Panc1 (cell line): ENCODE measurements at regions not wholly inside any gene's neighbourhood (a gene's known extent, or its start where the extent isn't known, plus 50 kb on each side); places are given as distances from the start of the nearest gene placed in this dataset.

ENCODE experiments used
- POLR2AphosphoS5 ChIP-seq: IDR thresholded peaks from 2 replicates; pipeline ENCODE4 v1.6.1; 2012; ENCODE audit warnings: mild to moderate bottlenecking, low read depth, low read length, moderate library complexity
- TCF7L2 ChIP-seq: IDR thresholded peaks from 2 replicates; pipeline ENCODE4 v1.6.1; 2011; ENCODE audit warnings: mild to moderate bottlenecking, low read depth, low read length, inconsistent platforms
- TF ChIP-seq, protein P1 (sequence below): fragments of 450-650 bp; IDR thresholded peaks from 2 replicates; pipeline ENCODE4 v1.5.1; 2017; ENCODE audit warnings: mild to moderate bottlenecking
- TF ChIP-seq, protein P2 (sequence below), 2 experiments: IDR thresholded peaks; 2 replicates each; pipeline ENCODE4 v1.6.1; 2011 to 2012; ENCODE audit warnings: low read depth in 2 of 2, control low read depth in 1 of 2, low read length in 1 of 2, mild to moderate bottlenecking in 1 of 2, moderate library complexity in 1 of 2; ENCODE audit not compliant: insufficient read depth in 1 of 2

DNA sequence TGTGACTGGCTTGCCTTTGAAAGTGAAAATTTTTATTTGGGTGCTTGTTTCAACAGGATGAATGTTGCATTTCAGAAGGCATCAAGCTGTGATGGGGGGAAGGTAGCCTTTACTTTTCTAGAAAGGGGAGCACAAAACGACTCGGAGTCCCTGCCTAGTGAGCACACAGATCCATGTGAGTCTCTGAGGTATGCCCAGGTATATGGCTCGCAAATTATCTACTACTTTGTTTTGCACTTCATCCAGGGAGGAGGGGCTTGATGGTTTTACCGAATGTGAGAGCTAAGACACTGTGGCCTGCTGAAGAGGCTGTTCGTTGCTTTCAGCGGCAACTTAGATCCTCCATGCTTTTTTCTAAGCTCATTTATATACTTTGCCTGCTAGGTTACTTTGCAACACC is 537.7 kb upstream of the PTBP2 start:
- TF ChIP-seq, protein P1, sequence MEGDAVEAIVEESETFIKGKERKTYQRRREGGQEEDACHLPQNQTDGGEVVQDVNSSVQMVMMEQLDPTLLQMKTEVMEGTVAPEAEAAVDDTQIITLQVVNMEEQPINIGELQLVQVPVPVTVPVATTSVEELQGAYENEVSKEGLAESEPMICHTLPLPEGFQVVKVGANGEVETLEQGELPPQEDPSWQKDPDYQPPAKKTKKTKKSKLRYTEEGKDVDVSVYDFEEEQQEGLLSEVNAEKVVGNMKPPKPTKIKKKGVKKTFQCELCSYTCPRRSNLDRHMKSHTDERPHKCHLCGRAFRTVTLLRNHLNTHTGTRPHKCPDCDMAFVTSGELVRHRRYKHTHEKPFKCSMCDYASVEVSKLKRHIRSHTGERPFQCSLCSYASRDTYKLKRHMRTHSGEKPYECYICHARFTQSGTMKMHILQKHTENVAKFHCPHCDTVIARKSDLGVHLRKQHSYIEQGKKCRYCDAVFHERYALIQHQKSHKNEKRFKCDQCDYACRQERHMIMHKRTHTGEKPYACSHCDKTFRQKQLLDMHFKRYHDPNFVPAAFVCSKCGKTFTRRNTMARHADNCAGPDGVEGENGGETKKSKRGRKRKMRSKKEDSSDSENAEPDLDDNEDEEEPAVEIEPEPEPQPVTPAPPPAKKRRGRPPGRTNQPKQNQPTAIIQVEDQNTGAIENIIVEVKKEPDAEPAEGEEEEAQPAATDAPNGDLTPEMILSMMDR = no peak
- TF ChIP-seq POLR2AphosphoS5 (no peak), TCF7L2 (no peak)
- TF ChIP-seq, protein P2, sequence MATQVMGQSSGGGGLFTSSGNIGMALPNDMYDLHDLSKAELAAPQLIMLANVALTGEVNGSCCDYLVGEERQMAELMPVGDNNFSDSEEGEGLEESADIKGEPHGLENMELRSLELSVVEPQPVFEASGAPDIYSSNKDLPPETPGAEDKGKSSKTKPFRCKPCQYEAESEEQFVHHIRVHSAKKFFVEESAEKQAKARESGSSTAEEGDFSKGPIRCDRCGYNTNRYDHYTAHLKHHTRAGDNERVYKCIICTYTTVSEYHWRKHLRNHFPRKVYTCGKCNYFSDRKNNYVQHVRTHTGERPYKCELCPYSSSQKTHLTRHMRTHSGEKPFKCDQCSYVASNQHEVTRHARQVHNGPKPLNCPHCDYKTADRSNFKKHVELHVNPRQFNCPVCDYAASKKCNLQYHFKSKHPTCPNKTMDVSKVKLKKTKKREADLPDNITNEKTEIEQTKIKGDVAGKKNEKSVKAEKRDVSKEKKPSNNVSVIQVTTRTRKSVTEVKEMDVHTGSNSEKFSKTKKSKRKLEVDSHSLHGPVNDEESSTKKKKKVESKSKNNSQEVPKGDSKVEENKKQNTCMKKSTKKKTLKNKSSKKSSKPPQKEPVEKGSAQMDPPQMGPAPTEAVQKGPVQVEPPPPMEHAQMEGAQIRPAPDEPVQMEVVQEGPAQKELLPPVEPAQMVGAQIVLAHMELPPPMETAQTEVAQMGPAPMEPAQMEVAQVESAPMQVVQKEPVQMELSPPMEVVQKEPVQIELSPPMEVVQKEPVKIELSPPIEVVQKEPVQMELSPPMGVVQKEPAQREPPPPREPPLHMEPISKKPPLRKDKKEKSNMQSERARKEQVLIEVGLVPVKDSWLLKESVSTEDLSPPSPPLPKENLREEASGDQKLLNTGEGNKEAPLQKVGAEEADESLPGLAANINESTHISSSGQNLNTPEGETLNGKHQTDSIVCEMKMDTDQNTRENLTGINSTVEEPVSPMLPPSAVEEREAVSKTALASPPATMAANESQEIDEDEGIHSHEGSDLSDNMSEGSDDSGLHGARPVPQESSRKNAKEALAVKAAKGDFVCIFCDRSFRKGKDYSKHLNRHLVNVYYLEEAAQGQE (IDR thresholded peaks at IDR 0.05; ENCODE audit: insufficient read depth in 1 of 2, low read depth in 2 of 2, low read length in 1 of 2) = no peak
